ENCODE measurements at regions not wholly inside any gene's neighbourhood (a gene's known extent, or its start where the extent isn't known, plus 50 kb on each side); places are given as distances from the start of the nearest gene placed in this dataset.

- no peak for DNase-seq (ENCODE audit: low read depth in 1 of 2, low spot score in 2 of 2)
- H3K36me3 ChIP-seq: no peaks in the 10 kb centered on the region
- H3K4me1 ChIP-seq (replicated peaks): no peaks in the 10 kb centered on the region
- no peak overlapping the region for H3K27ac ChIP-seq
- no peak overlapping the region for H3K4me3 ChIP-seq
- peaks cover 6% of the 10 kb centered on the region for H3K27me3 ChIP-seq (replicated peaks)
- no peaks in the 10 kb centered on the region for H3K9me3 ChIP-seq (replicated peaks)
These were observed 120.3 kb upstream of the SLC6A11 start for GRCh38 chr3:10695595-10696285.

GRCh38 chr3:10697918-10698317 lies 118.1 kb upstream of the SLC6A11 start:
- H3K4me3 ChIP-seq: no peak overlapping the region
- H3K9me3 ChIP-seq (replicated peaks): no peaks in the 10 kb centered on the region
- no peaks in the 10 kb centered on the region for H3K4me1 ChIP-seq (replicated peaks)
- no peak overlapping the region for H3K27ac ChIP-seq
- no peaks in the 10 kb centered on the region for H3K36me3 ChIP-seq
- no peak for DNase-seq (ENCODE audit: low read depth in 1 of 2, low spot score in 2 of 2)
- H3K27me3 ChIP-seq (replicated peaks): no peaks in the 10 kb centered on the region; the same call in 1 of the 2 replicates

- Histone ChIP-seq H3K27ac (no peak overlapping the region), H3K27me3 (replicated peaks) (peaks cover 5% of the 10 kb centered on the region; the same call in 1 of the 2 replicates), H3K4me3 (no peak overlapping the region), H3K36me3 (no peaks in the 10 kb centered on the region), H3K4me1 (replicated peaks) (no peaks in the 10 kb centered on the region), H3K9me3 (replicated peaks) (no peaks in the 10 kb centered on the region)
- no peak for DNase-seq (ENCODE audit: low read depth in 1 of 2, low spot score in 2 of 2)
These were observed 115.2 kb upstream of the SLC6A11 start for GRCh38 chr3:10700821-10701220.

- DNase-seq (ENCODE audit: low read depth in 1 of 2, low spot score in 2 of 2): no peak
- H3K4me1 ChIP-seq (replicated peaks): no peaks in the 10 kb centered on the region
These were observed 112.9 kb upstream of the SLC6A11 start for GRCh38 chr3:10702961-10703740.

GRCh38 chr3:10703875-10704274 lies 112.2 kb upstream of the SLC6A11 start:
- peaks cover 31% of the 10 kb centered on the region for H3K27me3 ChIP-seq (replicated peaks)
- H3K36me3 ChIP-seq: no peaks in the 10 kb centered on the region
- H3K4me3 ChIP-seq: no peak overlapping the region
- no peaks in the 10 kb centered on the region for H3K4me1 ChIP-seq (replicated peaks)
- no peak for DNase-seq (ENCODE audit: low read depth in 1 of 2, low spot score in 2 of 2)
- no peak overlapping the region for H3K27ac ChIP-seq
- no peaks in the 10 kb centered on the region for H3K9me3 ChIP-seq (replicated peaks)

More at GRCh38 chr3:10702961-10703740, 112.9 kb upstream of the SLC6A11 start:
- H3K36me3 ChIP-seq: no peaks in the 10 kb centered on the region
- H3K4me3 ChIP-seq: no peak overlapping the region
- H3K9me3 ChIP-seq (replicated peaks): no peaks in the 10 kb centered on the region
- peaks cover 24% of the 10 kb centered on the region for H3K27me3 ChIP-seq (replicated peaks)
- H3K27ac ChIP-seq: no peak overlapping the region

GRCh38 chr3:10706156-10706739 lies 109.8 kb upstream of the SLC6A11 start:
- Histone ChIP-seq H3K27me3 (replicated peaks) (peaks cover 31% of the 10 kb centered on the region), H3K36me3 (no peaks in the 10 kb centered on the region), H3K27ac (no peak overlapping the region), H3K4me1 (replicated peaks) (no peaks in the 10 kb centered on the region), H3K4me3 (no peak overlapping the region), H3K9me3 (replicated peaks) (no peaks in the 10 kb centered on the region)
- no peak for DNase-seq (ENCODE audit: low read depth in 1 of 2, low spot score in 2 of 2)

- H3K27me3 ChIP-seq (replicated peaks): peaks cover 34% of the 10 kb centered on the region
These were observed 109.2 kb upstream of the SLC6A11 start for GRCh38 chr3:10706740-10707399.

GRCh38 chr3:10707400-10708215 lies 108.4 kb upstream of the SLC6A11 start:
- Histone ChIP-seq H3K4me1 (replicated peaks) (no peaks in the 10 kb centered on the region), H3K27me3 (replicated peaks) (peaks cover 34% of the 10 kb centered on the region), H3K27ac (no peak overlapping the region), H3K9me3 (replicated peaks) (no peaks in the 10 kb centered on the region), H3K4me3 (no peak overlapping the region), H3K36me3 (no peaks in the 10 kb centered on the region)
- DNase-seq (ENCODE audit: low read depth in 1 of 2, low spot score in 2 of 2): no peak

More at GRCh38 chr3:10706740-10707399, 109.2 kb upstream of the SLC6A11 start:
- no peak for DNase-seq (ENCODE audit: low read depth in 1 of 2, low spot score in 2 of 2)
- Histone ChIP-seq H3K4me1 (replicated peaks) (no peaks in the 10 kb centered on the region), H3K27ac (no peak overlapping the region), H3K9me3 (replicated peaks) (no peaks in the 10 kb centered on the region), H3K36me3 (no peaks in the 10 kb centered on the region), H3K4me3 (no peak overlapping the region)

- peaks cover 34% of the 10 kb centered on the region for H3K27me3 ChIP-seq (replicated peaks)
These were observed 107.7 kb upstream of the SLC6A11 start for GRCh38 chr3:10708216-10708893.

GRCh38 chr3:10709110-10709781 lies 106.8 kb upstream of the SLC6A11 start:
- no peaks in the 10 kb centered on the region for H3K9me3 ChIP-seq (replicated peaks)
- no peaks in the 10 kb centered on the region for H3K4me1 ChIP-seq (replicated peaks)
- no peak for DNase-seq (ENCODE audit: low read depth in 1 of 2, low spot score in 2 of 2)
- H3K27ac ChIP-seq: no peak overlapping the region
- no peak overlapping the region for H3K4me3 ChIP-seq
- H3K36me3 ChIP-seq: no peaks in the 10 kb centered on the region
- H3K27me3 ChIP-seq (replicated peaks): peaks cover 34% of the 10 kb centered on the region

More at GRCh38 chr3:10708216-10708893, 107.7 kb upstream of the SLC6A11 start:
- Histone ChIP-seq H3K4me1 (replicated peaks) (no peaks in the 10 kb centered on the region), H3K4me3 (no peak overlapping the region), H3K27ac (no peak overlapping the region), H3K36me3 (no peaks in the 10 kb centered on the region), H3K9me3 (replicated peaks) (no peaks in the 10 kb centered on the region)
- DNase-seq (ENCODE audit: low read depth in 1 of 2, low spot score in 2 of 2): no peak

- Histone ChIP-seq H3K27me3 (replicated peaks) (peaks cover 27% of the 10 kb centered on the region), H3K36me3 (no peaks in the 10 kb centered on the region), H3K27ac (no peak overlapping the region), H3K9me3 (replicated peaks) (no peaks in the 10 kb centered on the region), H3K4me3 (no peak overlapping the region), H3K4me1 (replicated peaks) (no peaks in the 10 kb centered on the region)
- DNase-seq (ENCODE audit: low read depth in 1 of 2, low spot score in 2 of 2): no peak
These were observed 103.9 kb upstream of the SLC6A11 start for GRCh38 chr3:10712121-10712520.

- Histone ChIP-seq H3K27me3 (replicated peaks) (peaks cover 16% of the 10 kb centered on the region), H3K9me3 (replicated peaks) (no peaks in the 10 kb centered on the region), H3K4me3 (no peak overlapping the region), H3K27ac (no peak overlapping the region), H3K4me1 (replicated peaks) (no peaks in the 10 kb centered on the region), H3K36me3 (no peaks in the 10 kb centered on the region)
- DNase-seq (ENCODE audit: low read depth in 1 of 2, low spot score in 2 of 2): no peak
These were observed 102.4 kb upstream of the SLC6A11 start for GRCh38 chr3:10713656-10714055.
